IPS-NIHi11 (cell line): ENCODE measurements at regions not wholly inside any gene's neighbourhood (a gene's known extent, or its start where the extent isn't known, plus 50 kb on each side); places are given as distances from the start of the nearest gene placed in this dataset.
A peak's percentile ranks its signal among the peaks of the same experiment; 100 is the strongest.
"Not testable (repeated sequence)": the region's sequence is repeated elsewhere in the genome, so short reads cannot be mapped to it uniquely, and the experiment has no call there.

ENCODE experiments used
- DNase-seq: peaks from one replicate; pipeline ENCODE4 v3.0.0; 2012; ENCODE audit warnings: mixed read lengths, low spot score

- DNase-seq: no peak
Observed at GRCh38 chr12:58732894-58733293, 187.4 kb downstream of the LRIG3 start.

- DNase-seq: no peak
Observed at GRCh38 chr12:58741226-58741625, 179.1 kb downstream of the LRIG3 start.

- DNase-seq: peak; percentile 64
Observed at GRCh38 chr12:58745348-58746125, 174.8 kb downstream of the LRIG3 start.

- DNase-seq: no peak
Observed at GRCh38 chr12:58747533-58747932, 172.8 kb downstream of the LRIG3 start.

GRCh38 chr12:58750484-58750883 lies 169.8 kb downstream of the LRIG3 start:
- no peak for DNase-seq

- no peak for DNase-seq
Observed at GRCh38 chr12:58757422-58757821, 162.9 kb downstream of the LRIG3 start.

- not testable (repeated sequence) for DNase-seq
Observed at GRCh38 chr12:58759745-58760144, 160.6 kb downstream of the LRIG3 start.

- DNase-seq: no peak
Observed at GRCh38 chr12:58761308-58761707, 159.0 kb downstream of the LRIG3 start.

- no peak for DNase-seq
Observed at GRCh38 chr12:58764100-58764953, 156.0 kb downstream of the LRIG3 start.

GRCh38 chr12:58765076-58765475 lies 155.2 kb downstream of the LRIG3 start:
- DNase-seq: no peak

GRCh38 chr12:58765653-58766512 lies 154.4 kb downstream of the LRIG3 start:
- DNase-seq: no peak

GRCh38 chr12:58766513-58766870 lies 153.8 kb downstream of the LRIG3 start:
- DNase-seq: no peak

GRCh38 chr12:58767496-58767895 lies 152.8 kb downstream of the LRIG3 start:
- DNase-seq: no peak

- DNase-seq: no peak
Observed at GRCh38 chr12:58773986-58774385, 146.3 kb downstream of the LRIG3 start.

- DNase-seq: no peak
Observed at GRCh38 chr12:58774731-58775130, 145.6 kb downstream of the LRIG3 start.

- DNase-seq: no peak
Observed at GRCh38 chr12:58775396-58775795, 144.9 kb downstream of the LRIG3 start.

GRCh38 chr12:58776144-58776543 lies 144.2 kb downstream of the LRIG3 start:
- DNase-seq: no peak

GRCh38 chr12:58777815-58778214 lies 142.5 kb downstream of the LRIG3 start:
- DNase-seq: no peak

- no peak for DNase-seq
Observed at GRCh38 chr12:58781609-58782008, 138.7 kb downstream of the LRIG3 start.

GRCh38 chr12:58787021-58787760 lies 133.1 kb downstream of the LRIG3 start:
- no peak for DNase-seq

GRCh38 chr12:58794859-58795258 lies 125.4 kb downstream of the LRIG3 start:
- DNase-seq: no peak

- no peak for DNase-seq
Observed at GRCh38 chr12:58795825-58796224, 124.5 kb downstream of the LRIG3 start.
